SH-SY5Y (cell line): ENCODE measurements at regions not wholly inside any gene's neighbourhood (a gene's known extent, or its start where the extent isn't known, plus 50 kb on each side); places are given as distances from the start of the nearest gene placed in this dataset.

Experiments used
- GATA2 ChIP-seq: IDR thresholded peaks from 2 replicates; pipeline ENCODE4 v1.6.1; 2011; ENCODE audit warnings: mild to moderate bottlenecking, low read depth, low read length
- GATA3 ChIP-seq: IDR thresholded peaks from 2 replicates; pipeline ENCODE4 v1.6.1; 2011; ENCODE audit warnings: low read depth, mild to moderate bottlenecking, low read length, moderate library complexity

- no peak for TF ChIP-seq GATA3
- no peak for TF ChIP-seq GATA2
These were observed 136.2 kb downstream of the HMX1 start for GRCh38 chr4:8735236-8736089.
